DLD1 (cell line): ENCODE measurements at regions not wholly inside any gene's neighbourhood (a gene's known extent, or its start where the extent isn't known, plus 50 kb on each side); places are given as distances from the start of the nearest gene placed in this dataset.

Experiments
- in situ Hi-C: cut with HindIII; loops from 2 replicates; pipeline ENCODE4 v1.10.0; 2017; ENCODE audit warnings: low sequenced_read_pairs

DNA sequence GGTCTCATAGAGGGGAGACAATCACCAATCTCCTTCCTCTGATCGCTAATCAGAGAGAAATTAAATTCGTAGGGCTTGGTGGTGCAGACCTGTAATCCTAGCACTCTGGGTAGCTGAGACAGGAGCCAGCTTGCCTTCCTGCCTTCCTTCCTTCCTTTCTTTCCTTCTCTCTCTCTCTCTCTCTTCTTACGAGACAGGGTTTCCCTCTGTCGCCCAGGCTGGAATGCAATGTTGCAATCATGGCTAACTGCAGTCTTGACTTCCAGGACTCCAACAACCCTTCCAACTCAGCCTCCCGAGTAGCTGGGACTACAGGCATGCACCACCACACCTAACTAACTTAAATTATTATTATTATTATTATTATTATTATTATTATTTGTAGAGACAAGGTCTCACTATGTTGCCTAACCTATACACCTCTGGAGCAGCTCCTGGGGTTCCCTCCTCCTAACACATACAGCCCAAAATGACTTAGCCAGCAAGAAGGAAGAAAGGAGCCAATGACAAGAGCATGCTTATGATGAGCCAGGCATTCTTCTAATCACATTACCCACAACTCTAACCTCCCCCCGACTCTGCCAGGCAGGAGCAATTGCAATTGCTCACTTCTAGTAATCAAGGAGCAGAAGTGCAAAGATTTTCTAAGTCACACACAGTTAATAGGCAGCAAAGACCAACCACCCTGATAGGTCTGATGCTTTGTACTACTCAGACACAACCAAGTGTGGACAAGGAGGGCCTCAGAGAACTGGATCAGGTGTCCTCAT is 105.4 kb upstream of the F3 start:
- in situ Hi-C loops: no loop called here

DNA sequence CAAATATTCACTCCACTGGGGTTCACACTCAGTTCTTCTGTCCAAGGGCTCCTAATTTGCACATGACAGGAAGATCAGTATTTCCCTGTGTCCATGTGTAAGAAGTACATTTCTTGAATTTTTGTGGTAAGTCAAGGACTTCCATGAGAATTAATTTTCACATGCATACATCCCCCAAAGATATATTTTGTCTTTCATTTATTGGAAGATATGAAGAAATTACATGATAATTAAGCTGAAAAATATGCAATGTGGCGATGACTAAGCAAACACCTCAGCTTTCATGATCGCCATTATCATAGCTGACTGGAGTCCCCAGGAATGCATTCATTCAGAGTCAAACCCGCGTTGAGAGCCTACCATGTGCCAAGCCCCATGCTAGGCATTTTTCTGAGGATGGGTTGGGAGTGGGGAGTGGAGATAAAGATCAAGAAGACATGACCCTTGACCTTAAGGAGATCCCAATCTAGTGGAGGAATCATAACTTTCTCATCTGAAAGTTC is 104.6 kb upstream of the F3 start:
- in situ Hi-C loops: no loop called here

DNA sequence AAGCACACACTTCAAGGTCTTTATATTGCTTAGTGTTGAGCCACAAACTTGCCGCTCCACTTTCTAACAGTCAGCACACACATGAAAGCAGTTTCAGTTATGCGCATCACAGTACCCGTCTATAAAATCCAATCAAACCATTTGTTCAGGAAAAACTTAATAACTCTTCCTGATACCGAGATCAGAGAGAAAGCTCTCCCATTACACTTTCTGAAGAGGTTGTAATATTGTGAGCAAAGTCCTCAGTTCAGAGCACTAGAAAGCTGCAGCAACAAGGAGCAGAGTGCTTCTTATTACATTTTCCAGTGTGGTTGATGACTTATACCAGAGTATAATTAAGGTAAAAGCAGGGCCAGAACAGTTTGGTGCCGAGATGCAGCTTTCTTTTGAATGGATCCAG is 102.8 kb upstream of the F3 start:
- in situ Hi-C loops: no loop called here

- in situ Hi-C loops: no loop called here
Observed at GRCh38 chr1:94643819-94644218, 102.3 kb upstream of the F3 start.

DNA sequence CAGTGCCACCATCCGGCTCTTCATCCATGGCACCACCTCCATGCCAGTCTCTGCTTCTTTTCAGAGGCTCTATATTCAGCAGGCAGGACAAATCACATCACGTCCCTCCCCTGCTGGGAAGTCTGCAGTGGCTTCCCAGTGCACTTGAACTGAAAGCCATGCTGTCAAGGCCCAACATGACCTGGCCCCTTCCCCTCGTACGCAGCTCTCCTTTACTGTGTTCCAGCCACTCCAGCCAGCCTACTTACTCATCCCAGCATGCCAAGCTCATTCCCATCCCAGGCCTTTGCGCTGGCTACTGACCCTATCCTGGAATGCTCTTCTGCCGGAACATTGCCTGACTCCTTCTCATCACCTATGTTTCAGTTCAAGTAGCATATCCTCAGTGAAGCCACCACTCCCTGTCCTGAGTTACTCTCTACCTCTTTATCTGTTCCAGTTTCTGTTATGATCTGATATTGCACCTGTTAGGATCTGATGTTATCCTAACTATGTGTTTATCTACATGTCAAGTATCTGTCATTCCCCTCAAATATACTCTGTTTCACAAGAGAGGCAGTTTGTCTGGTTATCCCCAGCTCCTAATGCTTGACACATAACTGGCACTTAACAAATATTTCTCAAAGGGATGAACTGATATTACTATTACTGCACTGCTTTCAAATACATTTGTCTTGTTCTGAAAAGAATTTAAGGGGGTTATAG is 101.2 kb upstream of the F3 start:
- in situ Hi-C loops: no loop called here

DNA sequence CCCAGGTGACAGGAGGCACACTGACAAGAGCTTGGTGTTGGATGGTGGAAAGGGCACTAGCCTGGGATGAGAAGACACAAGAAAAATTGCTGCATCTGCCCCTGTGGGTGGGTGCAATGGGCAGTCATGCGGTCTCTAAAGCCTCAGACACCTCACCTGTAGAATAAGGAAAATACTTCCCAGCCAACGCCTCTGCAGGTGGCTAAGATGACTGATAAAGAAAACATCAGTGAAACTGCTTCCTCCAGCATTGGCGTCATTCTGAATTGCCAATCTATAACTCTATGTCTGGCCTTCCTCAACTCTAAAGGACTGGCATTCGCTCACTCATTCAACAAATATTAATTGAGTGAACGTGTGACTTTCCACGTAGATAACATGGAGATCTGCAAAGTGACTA is 100.4 kb upstream of the F3 start:
- in situ Hi-C loops: no loop called here

GRCh38 chr1:94640125-94640524 is 98.6 kb upstream of the F3 start:
- in situ Hi-C loops: no loop called here

DNA sequence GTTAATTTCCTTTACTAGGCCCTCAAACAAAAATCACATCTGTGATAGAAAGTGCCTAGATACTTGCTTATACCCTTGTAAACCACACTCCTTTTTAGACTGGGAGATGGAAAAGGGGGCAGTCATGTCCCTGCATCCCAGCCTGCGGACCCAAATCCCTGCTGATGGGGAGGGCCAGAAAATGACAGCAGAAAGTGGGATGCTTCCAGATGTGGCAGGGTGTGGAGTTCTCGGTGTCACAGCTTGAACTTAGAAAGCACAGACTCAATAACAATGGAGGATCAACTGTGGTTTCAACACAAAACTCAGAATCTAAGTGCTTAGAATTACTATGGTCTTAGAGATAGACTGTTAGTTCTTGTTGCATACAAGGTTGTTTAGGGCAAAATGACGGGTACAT is 95.6 kb upstream of the F3 start:
- in situ Hi-C loops: no loop called here

DNA sequence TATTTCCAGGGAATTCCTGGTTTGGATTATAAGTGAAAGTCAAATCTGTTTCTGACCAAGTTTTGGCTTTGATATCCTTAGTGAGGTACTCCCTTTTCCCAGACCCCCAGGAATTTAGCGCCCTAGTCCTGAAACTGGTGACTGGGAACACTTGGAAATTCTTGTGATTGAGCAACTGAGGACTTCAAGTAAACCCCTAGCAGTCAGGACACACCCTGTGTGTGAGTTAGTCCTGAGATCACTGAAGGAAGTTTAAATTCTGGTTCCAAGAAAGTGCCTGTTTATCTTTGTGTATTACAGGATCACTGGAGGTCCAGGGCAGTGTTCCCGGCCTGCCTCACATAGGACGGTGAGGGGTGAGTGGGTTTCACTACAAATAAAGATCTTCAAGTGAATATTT is 95.1 kb upstream of the F3 start:
- in situ Hi-C loops: no loop called here

GRCh38 chr1:94636100-94636499 is 94.5 kb upstream of the F3 start:
- in situ Hi-C loops: no loop called here

DNA sequence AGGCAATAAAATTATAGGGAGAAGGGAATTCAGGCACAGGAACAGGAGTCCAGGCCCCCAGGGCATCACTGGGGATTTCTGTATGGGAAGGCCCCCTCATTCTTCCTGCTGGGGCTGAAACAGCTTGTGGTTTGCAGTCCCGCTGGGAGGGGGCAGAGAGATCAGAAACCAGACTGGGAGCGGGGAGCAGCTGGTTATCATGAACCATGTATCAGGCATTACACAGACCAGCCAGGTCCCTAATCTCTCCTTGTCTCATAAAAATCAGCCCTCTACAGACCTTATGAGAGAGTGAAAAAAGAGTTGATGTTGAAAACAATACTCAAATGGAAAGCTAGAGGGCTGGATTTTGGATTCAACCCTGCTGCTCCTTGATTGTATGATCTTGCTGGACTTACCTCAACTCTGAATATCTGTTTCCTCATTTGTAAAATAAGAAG is 93.4 kb upstream of the F3 start:
- in situ Hi-C loops: no loop called here

DNA sequence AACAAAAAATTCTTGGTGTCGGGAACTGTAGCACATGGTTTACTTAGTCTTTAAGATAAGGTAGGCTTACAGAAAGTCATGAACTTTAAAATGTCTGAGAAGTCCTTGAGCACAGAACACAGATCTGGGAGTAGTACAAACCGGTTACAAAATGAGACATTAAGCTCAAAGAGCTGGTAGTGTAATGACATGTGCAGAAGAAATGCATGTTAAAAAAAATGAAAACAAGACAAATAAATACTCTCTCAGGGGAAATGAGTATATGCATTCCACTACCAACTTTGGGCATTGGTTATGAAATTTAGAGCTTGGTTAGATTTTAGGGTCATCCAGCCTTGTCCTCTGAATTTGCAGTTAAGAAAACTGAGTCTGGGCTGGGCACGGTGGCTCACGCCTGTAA is 91.5 kb upstream of the F3 start:
- in situ Hi-C loops: no loop called here

DNA sequence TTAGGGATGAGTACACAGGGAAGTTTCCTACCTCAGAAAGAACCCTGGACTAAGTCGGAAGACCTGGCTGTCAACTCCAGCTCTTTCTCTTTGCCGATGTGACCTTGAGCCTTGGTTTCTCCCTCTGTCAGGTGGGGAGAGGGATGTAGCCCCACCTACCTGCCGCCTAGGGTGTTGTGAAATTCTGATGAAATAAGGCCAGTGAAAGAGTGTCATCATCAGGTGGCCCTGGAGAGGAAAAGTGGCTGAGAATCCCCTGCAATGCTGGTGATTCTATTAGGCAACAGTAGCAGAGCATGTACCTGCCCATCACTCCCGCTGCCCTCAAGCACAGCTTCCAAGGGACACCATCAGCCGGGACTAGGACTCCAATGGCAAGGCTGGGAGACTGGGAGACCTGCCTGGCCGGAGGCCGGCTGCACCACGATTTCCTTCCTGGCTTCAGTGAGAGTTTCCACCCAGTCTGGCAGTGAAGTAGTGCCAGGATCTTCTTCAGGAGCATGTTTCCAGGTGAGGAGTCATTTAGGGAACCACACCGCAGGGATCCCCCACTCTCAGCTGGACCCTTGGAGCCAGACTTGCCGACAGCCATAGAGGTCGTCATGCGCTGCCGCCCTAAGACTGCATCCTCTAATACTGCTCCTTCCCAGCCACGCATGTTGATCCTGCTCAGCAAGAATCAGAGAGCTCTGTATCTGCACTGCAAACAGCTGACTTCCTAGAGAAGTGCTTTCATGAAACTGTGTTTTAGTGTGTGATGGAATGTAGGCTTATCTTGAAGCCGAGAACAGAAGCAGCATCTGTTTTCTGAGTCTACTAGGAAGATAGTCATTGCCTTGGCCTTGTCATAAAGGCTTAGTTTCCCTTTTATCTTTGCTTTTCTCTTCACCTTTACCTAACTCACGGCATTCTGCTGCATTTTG is 88.0 kb upstream of the F3 start:
- in situ Hi-C loops: no loop called here

DNA sequence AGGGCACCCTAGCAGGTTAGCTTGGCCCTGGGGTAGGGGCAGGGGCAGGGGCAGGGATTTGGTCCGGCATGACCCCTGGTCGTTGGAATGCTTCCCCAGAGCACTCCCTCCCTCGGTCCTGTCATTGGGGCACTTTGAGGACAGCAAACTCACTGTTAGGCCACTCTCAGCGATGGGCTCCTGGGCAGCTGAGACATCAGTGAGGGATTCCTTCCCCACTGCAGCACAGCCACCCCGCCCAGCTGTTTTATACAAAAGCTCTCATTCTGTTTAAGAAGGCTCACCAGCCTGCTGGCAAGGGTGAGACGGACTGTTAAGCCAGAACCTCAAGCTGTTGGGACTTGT is 86.9 kb upstream of the F3 start:
- in situ Hi-C loops: no loop called here

DNA sequence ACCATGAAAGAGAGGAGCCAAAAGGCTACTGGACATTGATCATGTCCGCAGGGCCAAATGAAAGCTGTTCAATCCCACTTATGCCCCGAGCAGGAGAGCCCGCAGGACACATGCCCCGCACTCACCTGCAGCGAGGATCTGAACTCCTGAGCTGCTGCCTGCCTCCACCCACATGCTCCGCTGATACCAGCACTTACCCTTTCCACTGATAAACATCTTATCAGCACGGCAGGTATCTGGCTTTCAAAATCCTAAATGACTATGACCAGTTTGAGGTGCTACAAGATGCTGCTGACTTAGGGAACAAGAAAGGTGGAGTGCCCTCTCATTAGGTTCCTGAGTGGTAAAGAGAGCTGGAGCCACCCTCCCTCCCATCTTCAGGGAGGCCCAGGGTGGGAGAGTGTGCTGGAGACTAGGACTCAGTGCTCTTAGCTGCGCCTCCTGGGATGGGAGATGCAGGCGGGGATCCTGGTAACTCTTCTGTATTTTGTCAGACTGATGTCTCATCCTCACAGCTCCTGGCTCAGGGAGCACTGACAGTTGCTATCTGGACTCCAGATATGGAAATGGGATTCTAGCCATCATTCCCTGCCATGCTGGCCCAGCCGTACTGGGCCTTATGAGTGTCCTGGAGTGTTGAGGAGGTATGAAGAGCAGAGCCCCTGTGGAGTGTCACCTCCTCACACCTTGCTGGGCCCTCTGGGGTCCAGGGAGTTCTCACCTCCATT is 86.4 kb upstream of the F3 start:
- in situ Hi-C loops: no loop called here

DNA sequence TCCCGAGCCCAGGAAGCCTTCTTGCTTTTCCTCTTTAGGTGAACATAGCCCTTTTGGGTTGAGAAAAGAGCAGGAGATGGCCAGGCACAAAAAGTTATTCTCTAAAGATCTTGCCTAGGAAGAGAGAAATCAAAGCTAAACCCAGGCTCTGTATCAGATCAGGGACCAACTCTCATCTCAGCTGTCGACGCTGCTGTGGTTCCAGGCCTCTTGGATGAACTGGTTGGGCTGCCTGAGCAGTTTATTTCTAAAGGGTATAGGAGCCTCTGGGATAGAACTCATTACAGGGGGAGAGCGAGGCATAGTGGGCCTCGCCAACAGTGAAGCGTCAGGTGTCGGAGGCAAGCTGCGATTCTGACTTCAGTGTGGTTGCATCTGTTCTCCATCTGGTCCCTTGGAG is 82.6 kb upstream of the F3 start:
- in situ Hi-C loops: loop anchor here (25.0 kb wide), 1 partner anchor 163 kb away; no protein-coding TSS in a partner anchor

DNA sequence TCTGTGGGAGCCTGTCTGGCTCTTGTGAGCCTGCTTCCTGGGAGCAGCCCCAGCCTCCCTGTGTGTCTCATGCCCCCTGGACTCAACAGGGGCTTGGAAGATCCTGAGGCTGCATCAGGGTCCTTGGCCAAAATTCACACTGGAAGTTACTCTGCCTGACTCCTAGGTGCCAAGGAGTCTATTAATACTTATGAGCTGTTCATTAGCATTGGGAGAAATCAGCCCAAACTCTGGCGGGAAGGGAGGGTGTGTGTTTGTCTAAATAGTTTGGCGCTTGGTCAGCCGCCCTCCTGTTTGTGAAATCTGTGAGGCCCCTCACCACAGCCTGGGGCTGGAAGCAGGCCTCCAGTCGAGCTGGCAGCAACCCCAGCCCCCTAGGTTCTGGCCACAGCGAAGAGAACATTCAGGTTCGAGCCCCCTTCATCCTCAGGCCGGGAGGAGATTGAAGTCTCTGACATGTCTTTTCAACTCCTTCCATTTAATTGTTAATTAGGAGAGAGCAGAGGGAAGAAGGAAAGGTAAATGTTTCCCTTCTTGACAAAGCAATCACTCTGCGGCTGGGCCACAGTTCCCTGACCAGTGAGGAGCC is 82.1 kb upstream of the F3 start:
- in situ Hi-C loops: loop anchor here (25.0 kb wide), 1 partner anchor 164 kb away; no protein-coding TSS in a partner anchor

DNA sequence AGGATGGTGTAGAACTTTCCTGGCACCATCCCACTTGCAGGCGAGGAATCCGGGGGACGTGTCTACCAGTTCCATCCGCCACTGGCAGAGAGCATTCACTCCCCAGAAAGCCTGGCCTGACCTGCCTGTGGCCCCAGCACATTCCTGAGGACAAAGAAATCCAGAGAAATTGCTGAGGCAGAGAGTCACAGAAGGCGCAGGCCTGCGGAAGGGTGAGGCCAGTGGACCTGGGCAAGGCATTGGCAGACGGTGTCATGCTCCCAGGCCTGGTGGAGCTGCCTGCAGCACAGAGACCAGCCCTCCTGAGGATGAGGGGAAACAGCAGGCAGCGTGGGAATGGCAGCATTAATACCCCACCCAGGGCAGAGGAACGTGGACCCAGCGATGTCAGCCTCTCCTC is 81.2 kb upstream of the F3 start:
- in situ Hi-C loops: loop anchor here (25.0 kb wide), 1 partner anchor 165 kb away; no protein-coding TSS in a partner anchor

DNA sequence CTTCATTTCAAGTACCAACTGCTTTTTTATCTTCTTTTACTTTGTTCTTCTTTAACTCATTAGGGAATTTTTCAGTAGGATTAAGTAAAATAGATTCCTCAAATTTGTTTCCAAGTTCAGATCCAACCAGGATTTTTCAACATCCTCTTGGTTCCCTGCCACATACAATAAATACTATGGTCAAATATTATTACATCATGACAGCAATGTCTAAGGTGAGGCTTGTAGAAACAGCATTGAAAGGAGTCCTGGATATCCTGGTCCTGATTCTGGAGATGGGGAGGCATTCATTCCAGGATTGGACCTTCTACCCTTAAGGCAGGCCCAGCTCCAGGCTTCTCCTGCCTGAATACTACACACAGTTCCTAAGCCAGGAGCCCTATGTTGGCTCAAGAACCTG is 80.2 kb upstream of the F3 start:
- in situ Hi-C loops: loop anchor here (25.0 kb wide), 1 partner anchor 165 kb away; no protein-coding TSS in a partner anchor

DNA sequence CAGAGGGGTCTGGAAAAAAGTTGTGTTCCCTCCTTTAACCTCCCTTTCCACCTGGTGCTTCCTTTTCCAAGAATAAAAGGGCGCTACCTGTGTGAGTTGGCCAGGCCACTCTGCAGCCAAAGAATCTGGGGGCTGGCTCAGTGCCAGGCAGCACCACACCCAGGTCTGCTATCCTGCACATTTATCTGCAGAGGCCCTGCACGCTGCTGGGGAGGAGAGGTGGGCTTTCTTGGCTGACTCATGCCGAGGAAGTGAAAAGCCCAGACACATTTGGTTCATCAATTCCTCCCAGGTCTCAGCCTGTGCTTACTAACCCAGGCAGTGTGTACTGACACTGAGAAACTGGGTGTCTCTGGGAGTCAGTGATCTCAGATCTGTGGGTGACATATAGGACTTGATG is 79.8 kb upstream of the F3 start:
- in situ Hi-C loops: loop anchor here (25.0 kb wide), 1 partner anchor 166 kb away; no protein-coding TSS in a partner anchor
